Activated CD8-positive, alpha-beta T cell treated with anti-CD3 and anti-CD28 coated beads for 36 hours (primary cell): ENCODE measurements at regions not wholly inside any gene's neighbourhood (a gene's known extent, or its start where the extent isn't known, plus 50 kb on each side); places are given as distances from the start of the nearest gene placed in this dataset.

Experiments used
- ATAC-seq: fragments of 200-7000 bp; cut with Tn5 transposase; one replicate; pipeline ENCODE4 v1.10.0; 2021; ENCODE audit warnings: mild to moderate bottlenecking, moderate library complexity
- CTCF ChIA-PET: fragments of 350-600 bp; sonication (Branson Sonifier 250); formaldehyde crosslinking; loops from one replicate; lab custom pipeline; 2021; ENCODE audit warnings: antibody characterized with exemption; lab: Charles Lee
- POLR2A ChIA-PET: fragments of 350-600 bp; sonication (Branson Sonifier 250); formaldehyde crosslinking; loops from one replicate; lab custom pipeline; 2021; ENCODE audit warnings: antibody characterized with exemption; lab: Charles Lee
- DNase-seq: peaks from one replicate; pipeline ENCODE4 v3.0.0-alpha.2; 2020
- H3K27ac Mint-ChIP-seq: one replicate; pipeline ENCODE4 v1.8.0; 2021; ENCODE audit warnings: mild to moderate bottlenecking, mixed read lengths
- H3K27me3 Mint-ChIP-seq: one replicate; pipeline ENCODE4 v1.8.0; 2021; ENCODE audit warnings: mixed read lengths
- H3K36me3 Mint-ChIP-seq: one replicate; pipeline ENCODE4 v1.8.0; 2021; ENCODE audit warnings: low read depth, mixed read lengths
- H3K4me1 Mint-ChIP-seq: one replicate; pipeline ENCODE4 v1.8.0; 2021; ENCODE audit warnings: low read depth, mixed read lengths
- H3K4me3 Mint-ChIP-seq: one replicate; pipeline ENCODE4 v1.8.0; 2021; ENCODE audit warnings: mild to moderate bottlenecking, moderate library complexity, mixed read lengths
- H3K9me3 Mint-ChIP-seq: one replicate; pipeline ENCODE4 v1.8.0; 2021; ENCODE audit warnings: mixed read lengths
- intact Hi-C: fragments of 100-400 bp; cut with micrococcal nuclease; formaldehyde crosslinking; loops from one replicate; pipeline ENCODE4 v1.10.0; 2022
- TF ChIP-seq, protein P1 (sequence below): fragments of 200-600 bp; IDR thresholded peaks from one replicate; pipeline ENCODE4 v1.8.0; 2022; ENCODE audit warnings: antibody characterized with exemption, mild to moderate bottlenecking

DNA sequence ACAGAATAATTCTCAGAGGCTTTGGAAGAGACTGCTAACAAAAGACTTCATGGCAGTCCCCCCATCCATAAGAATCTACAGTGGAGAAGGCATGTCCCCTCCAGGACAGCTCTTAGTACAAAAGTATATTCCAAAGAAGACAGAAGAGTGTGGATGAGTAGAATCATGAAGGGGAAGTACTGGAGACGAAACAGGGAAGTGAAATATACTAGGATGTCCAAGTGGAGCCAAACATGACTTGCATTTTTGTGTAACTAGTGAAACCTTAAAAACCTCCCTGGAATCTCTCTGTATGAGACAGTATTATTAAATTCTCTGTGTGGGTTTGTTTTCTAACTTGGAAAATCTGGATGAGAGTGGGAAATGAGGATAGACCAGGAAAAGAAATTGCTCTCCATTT lies 312.4 kb downstream of the RSL24D1 start:
- Mint-ChIP-seq H3K27me3 (no peaks in the 10 kb centered on the region), H3K4me3 (no peak overlapping the region), H3K4me1 (no peaks in the 10 kb centered on the region), H3K27ac (no peak overlapping the region), H3K36me3 (no peaks in the 10 kb centered on the region), H3K9me3 (peaks cover 8% of the 10 kb centered on the region)
- DNase-seq: no peak
- POLR2A ChIA-PET: no interaction called here
- TF ChIP-seq, protein P1, sequence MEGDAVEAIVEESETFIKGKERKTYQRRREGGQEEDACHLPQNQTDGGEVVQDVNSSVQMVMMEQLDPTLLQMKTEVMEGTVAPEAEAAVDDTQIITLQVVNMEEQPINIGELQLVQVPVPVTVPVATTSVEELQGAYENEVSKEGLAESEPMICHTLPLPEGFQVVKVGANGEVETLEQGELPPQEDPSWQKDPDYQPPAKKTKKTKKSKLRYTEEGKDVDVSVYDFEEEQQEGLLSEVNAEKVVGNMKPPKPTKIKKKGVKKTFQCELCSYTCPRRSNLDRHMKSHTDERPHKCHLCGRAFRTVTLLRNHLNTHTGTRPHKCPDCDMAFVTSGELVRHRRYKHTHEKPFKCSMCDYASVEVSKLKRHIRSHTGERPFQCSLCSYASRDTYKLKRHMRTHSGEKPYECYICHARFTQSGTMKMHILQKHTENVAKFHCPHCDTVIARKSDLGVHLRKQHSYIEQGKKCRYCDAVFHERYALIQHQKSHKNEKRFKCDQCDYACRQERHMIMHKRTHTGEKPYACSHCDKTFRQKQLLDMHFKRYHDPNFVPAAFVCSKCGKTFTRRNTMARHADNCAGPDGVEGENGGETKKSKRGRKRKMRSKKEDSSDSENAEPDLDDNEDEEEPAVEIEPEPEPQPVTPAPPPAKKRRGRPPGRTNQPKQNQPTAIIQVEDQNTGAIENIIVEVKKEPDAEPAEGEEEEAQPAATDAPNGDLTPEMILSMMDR: no peak
- intact Hi-C loops: no loop called here
- CTCF ChIA-PET: no interaction called here
- no peak for ATAC-seq

DNA sequence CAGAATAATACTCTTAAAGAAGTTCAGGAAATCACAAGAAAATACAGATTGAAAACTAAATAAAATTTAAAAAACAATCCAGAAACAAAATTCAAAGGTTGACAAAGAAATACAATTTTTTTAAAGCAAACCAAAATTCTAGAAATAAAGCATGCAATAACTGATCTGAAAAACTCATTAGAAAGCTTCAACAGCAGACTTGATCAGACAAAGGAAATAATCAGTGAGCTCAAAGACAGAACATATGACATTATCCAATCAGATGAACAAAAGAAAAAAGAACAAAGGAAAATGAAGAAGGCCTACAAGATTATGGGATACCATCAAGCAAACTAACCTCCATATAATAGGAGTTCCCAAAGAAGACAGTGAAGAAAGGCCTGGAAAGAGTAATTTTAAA lies 336.8 kb downstream of the RSL24D1 start:
- no peaks in the 10 kb centered on the region for H3K36me3 Mint-ChIP-seq
- TF ChIP-seq, protein P1: no peak
- ATAC-seq: no peak
- H3K27ac Mint-ChIP-seq: no peak overlapping the region
- H3K4me3 Mint-ChIP-seq: no peak overlapping the region
- peaks cover 16% of the 10 kb centered on the region for H3K9me3 Mint-ChIP-seq
- intact Hi-C loops: no loop called here
- POLR2A ChIA-PET: no interaction called here
- H3K27me3 Mint-ChIP-seq: peaks cover 2% of the 10 kb centered on the region
- CTCF ChIA-PET: no interaction called here
- no peaks in the 10 kb centered on the region for H3K4me1 Mint-ChIP-seq
- DNase-seq: no peak

DNA sequence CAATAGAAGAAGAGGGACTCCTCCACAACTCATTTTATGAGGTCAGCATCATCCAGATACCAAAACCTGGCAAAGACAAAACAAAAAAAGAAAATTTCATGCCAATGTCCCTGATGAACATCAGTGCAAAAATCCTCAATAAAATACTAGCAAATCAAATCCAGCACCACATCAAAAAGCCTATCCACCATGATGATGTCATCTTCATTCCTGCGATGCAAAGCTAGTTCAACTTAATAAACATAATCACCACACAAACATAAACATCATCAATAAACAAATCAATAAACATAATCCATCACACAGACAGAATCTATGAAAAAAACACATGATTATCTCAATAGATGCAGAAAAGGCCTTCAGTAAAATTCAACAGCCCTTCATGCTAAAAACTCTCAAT lies 342.1 kb downstream of the RSL24D1 start:
- ATAC-seq: no peak
- intact Hi-C loops: no loop called here

DNA sequence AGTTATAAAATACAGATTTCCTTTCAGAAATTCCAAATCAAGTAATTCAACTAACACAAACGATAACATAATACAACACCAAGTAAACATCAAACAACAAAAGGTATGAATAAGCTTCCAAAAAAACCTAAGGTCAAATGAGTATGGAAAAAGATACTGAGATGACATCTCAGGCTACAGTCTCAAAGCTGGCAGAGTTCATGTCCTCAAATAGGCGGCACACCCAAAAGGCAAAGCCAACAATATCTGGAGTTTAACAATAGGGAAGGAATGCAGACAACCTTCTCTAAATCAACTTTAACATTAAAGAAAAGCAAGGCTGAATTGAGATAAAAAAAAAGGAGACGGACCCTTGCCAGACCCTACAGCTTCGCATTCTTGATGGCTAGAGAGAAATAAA lies 346.6 kb downstream of the RSL24D1 start:
- intact Hi-C loops: no loop called here
- POLR2A ChIA-PET: interaction anchor here (1.2 kb wide), 1 partner anchor 13 kb away, joined by 3 read pairs; no protein-coding TSS in a partner anchor

More for the DNA sequence above, 342.1 kb downstream of the RSL24D1 start:
- Mint-ChIP-seq H3K27me3 (peaks cover 10% of the 10 kb centered on the region), H3K4me3 (no peak overlapping the region), H3K9me3 (peaks cover 8% of the 10 kb centered on the region), H3K36me3 (no peaks in the 10 kb centered on the region), H3K4me1 (no peaks in the 10 kb centered on the region), H3K27ac (no peak overlapping the region)
- ChIA-PET CTCF (no interaction called here), POLR2A (no interaction called here)
- DNase-seq: no peak
- TF ChIP-seq, protein P1: no peak

DNA sequence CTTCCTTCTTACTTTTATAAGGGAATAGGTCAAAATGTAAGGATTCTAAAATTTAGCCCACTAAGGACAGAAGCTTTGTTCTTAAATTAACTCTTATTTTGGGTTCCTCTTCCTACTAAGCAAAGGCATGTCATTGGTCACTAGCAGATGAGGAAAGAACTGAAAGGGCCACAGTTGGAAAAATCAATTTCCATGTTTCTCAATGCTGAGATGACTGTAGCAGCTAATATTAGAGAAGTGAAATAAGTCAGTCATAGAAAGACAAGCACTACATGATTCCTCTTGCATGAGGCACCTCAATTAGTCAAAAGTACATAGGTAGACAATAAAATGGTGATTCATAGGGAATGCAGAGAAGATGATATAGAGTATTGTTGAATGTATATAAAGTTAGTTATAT lies 353.7 kb downstream of the RSL24D1 start:
- ChIA-PET POLR2A (no interaction called here), CTCF (no interaction called here)
- Mint-ChIP-seq H3K36me3 (no peaks in the 10 kb centered on the region), H3K27ac (no peak overlapping the region), H3K4me3 (no peak overlapping the region), H3K27me3 (peaks cover 8% of the 10 kb centered on the region), H3K9me3 (no peaks in the 10 kb centered on the region), H3K4me1 (no peaks in the 10 kb centered on the region)
- DNase-seq: no peak
- ATAC-seq: no peak
- intact Hi-C loops: no loop called here
- TF ChIP-seq, protein P1: no peak

More for the DNA sequence above, 346.6 kb downstream of the RSL24D1 start:
- H3K27me3 Mint-ChIP-seq: peaks cover 14% of the 10 kb centered on the region
- no peak for DNase-seq
- no peak overlapping the region for H3K27ac Mint-ChIP-seq
- no peaks in the 10 kb centered on the region for H3K9me3 Mint-ChIP-seq
- H3K4me3 Mint-ChIP-seq: no peak overlapping the region
- H3K36me3 Mint-ChIP-seq: no peaks in the 10 kb centered on the region
- TF ChIP-seq, protein P1: no peak
- CTCF ChIA-PET: no interaction called here
- ATAC-seq: no peak
- no peaks in the 10 kb centered on the region for H3K4me1 Mint-ChIP-seq
